ENCODE measurements at regions not wholly inside any gene's neighbourhood (a gene's known extent, or its start where the extent isn't known, plus 50 kb on each side); places are given as distances from the start of the nearest gene placed in this dataset.

- H3K9me3 ChIP-seq (ENCODE audit: insufficient read depth in 2 of 2, low read depth in 1 of 2, low read length in 1 of 2): no peaks in the 10 kb centered on the region
- no peak overlapping the region for H4K8ac ChIP-seq (ENCODE audit: extremely low read depth, insufficient read depth, low read length)
- H3K4me3 ChIP-seq (ENCODE audit: extremely low read depth in 1 of 4, insufficient read depth in 2 of 4, low read depth in 3 of 4, low read length in 4 of 4): no peak overlapping the region
- DNase-seq (ENCODE audit: low read depth in 1 of 2, low spot score in 2 of 2): no peak
- no peak overlapping the region for H2BK15ac ChIP-seq (ENCODE audit: low read length)
- CTCF ChIA-PET (ENCODE audit: partially characterized antibody): interaction anchor here (0.9 to 3.7 kb wide), 14 partner anchors 11 to 349 kb away, joined by 3 to 45 read pairs (median 4); no protein-coding TSS in a partner anchor
- no peak overlapping the region for H2AK5ac ChIP-seq (ENCODE audit: low read depth, low read length)
- H2AFZ ChIP-seq (ENCODE audit: low read length): no peak overlapping the region
- H2BK12ac ChIP-seq (ENCODE audit: low read depth, low read length): no peak overlapping the region
- no peak overlapping the region for H3K14ac ChIP-seq (ENCODE audit: insufficient read length)
- no peaks in the 10 kb centered on the region for H4K20me1 ChIP-seq (replicated peaks in 1 of 2; ENCODE audit: control insufficient read depth in 1 of 2, insufficient read depth in 2 of 2, low read length in 2 of 2)
- H3K79me1 ChIP-seq (ENCODE audit: low read depth, low read length): no peaks in the 10 kb centered on the region
- no peak overlapping the region for H2BK5ac ChIP-seq (ENCODE audit: low read depth, low read length)
- POLR2A ChIA-PET (ENCODE audit: partially characterized antibody): no interaction called here
- no peak overlapping the region for H3K27ac ChIP-seq (ENCODE audit: low read depth, low read length)
- peaks cover 0 to 6% (median 0%) of the 10 kb centered on the region in 4 experiments; a peak in 1 of 7 replicates for H3K4me1 ChIP-seq (replicated peaks in 1 of 4; ENCODE audit: control insufficient read depth in 3 of 4, insufficient read depth in 4 of 4, low read length in 3 of 4)
- H3K9ac ChIP-seq (replicated peaks in 1 of 4; ENCODE audit: extremely low read depth in 1 of 4, low read depth in 3 of 4, low read length in 3 of 4): no peak overlapping the region
- H4K91ac ChIP-seq (replicated peaks; ENCODE audit: insufficient read length, low read length): no peak overlapping the region
- H3K4ac ChIP-seq (replicated peaks; ENCODE audit: insufficient read length, low read depth, low read length): no peak overlapping the region
- 90% methylated on average over 3 of the region's 3 CpGs; no CpG with 5 or more reads in 1 of the 2 experiments for WGBS, 2 experiments (ENCODE audit: extremely low coverage in 1 of 2, insufficient coverage in 1 of 2, insufficient read length in 1 of 2, insufficient replicate concordance in 2 of 2, low coverage in 1 of 2, low lambda C conversion rate in 2 of 2, missing lambda C conversion rate in 1 of 2)
- no peak overlapping the region for H4K5ac ChIP-seq (ENCODE audit: insufficient read length, low read depth, low read length)
- H3K56ac ChIP-seq (replicated peaks; ENCODE audit: insufficient read length, low read depth, low read length): no peak overlapping the region
- H3K18ac ChIP-seq (ENCODE audit: extremely low read depth, low read length): no peak overlapping the region
- no peaks in the 10 kb centered on the region for H3K79me2 ChIP-seq (ENCODE audit: control insufficient read depth in 1 of 2, insufficient read depth in 2 of 2, low read length in 2 of 2)
- no peak overlapping the region for H3K4me2 ChIP-seq (ENCODE audit: insufficient read depth in 1 of 2, low read depth in 2 of 2, low read length in 2 of 2)
- no peaks in the 10 kb centered on the region for H3K27me3 ChIP-seq (replicated peaks in 1 of 4; ENCODE audit: control insufficient read depth in 3 of 4, extremely low read depth in 1 of 4, insufficient read depth in 3 of 4, low read length in 3 of 4)
- no peak overlapping the region for H2BK120ac ChIP-seq (replicated peaks; ENCODE audit: low read depth, low read length)
- no peaks in the 10 kb centered on the region for H3K36me3 ChIP-seq (ENCODE audit: control insufficient read depth in 2 of 4, insufficient read depth in 4 of 4, low read length in 3 of 4)
- H3K23ac ChIP-seq (ENCODE audit: insufficient read length): no peak overlapping the region
- no peak for TF ChIP-seq TAF7 (optimal IDR thresholded peaks at IDR 0.05; ENCODE audit: borderline replicate concordance, low read depth, low read length)
- TF ChIP-seq BCL11A (IDR thresholded peaks at IDR 0.05; ENCODE audit: low read depth in 2 of 2, low read length in 2 of 2): no peak
- TF ChIP-seq ATF2 (IDR thresholded peaks at IDR 0.05; ENCODE audit: low read length): no peak
- TF ChIP-seq GABPA (IDR thresholded peaks at IDR 0.05; ENCODE audit: borderline replicate concordance, insufficient read depth, low read length): no peak
- no peak for TF ChIP-seq HDAC6 (IDR thresholded peaks at IDR 0.05; ENCODE audit: low read depth, low read length)
- H3K23me2 ChIP-seq (ENCODE audit: low read depth, low read length): no peaks in the 10 kb centered on the region
- H2BK20ac ChIP-seq (ENCODE audit: low read length): no peak overlapping the region
- FAIRE-seq: no peak
Measured at GRCh38 chr12:85574291-85574690, 261.9 kb downstream of the RASSF9 start.
